ENCODE measurements at regions not wholly inside any gene's neighbourhood (a gene's known extent, or its start where the extent isn't known, plus 50 kb on each side); places are given as distances from the start of the nearest gene placed in this dataset.

DNA sequence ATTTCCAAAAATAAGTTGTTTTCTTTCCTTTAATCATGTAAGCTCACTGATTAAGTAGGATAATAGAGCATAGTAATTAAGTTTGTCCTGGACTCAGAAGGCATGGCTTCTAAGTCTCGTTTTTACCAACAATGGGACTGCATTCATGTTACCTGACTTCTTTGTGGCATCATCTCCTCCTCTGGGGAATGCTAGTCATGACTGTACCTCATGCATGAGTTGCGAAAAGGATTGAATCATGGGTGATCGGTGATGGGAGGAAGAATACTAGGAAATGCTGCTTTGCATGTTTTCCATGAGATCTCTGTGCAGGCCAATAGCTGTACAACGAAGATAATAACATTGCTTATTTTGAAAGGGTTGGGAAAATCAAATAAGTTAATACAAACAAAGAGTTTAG lies 981.6 kb downstream of the CNTNAP5 start:
- no peaks in the 10 kb centered on the region for H3K27me3 ChIP-seq (ENCODE audit: insufficient read depth)
- peaks cover 2% of the 10 kb centered on the region; the same call in 1 of the 3 replicates for H3K36me3 Mint-ChIP-seq (ENCODE audit: low read depth)
- no peak overlapping the region for H3K4me2 ChIP-seq
- H3K27ac Mint-ChIP-seq: no peak overlapping the region
- peaks cover 6% of the 10 kb centered on the region for H3K27me3 Mint-ChIP-seq (ENCODE audit: insufficient read depth, low read depth, poor library complexity)
- H3F3A ChIP-seq (replicated peaks; ENCODE audit: low read depth): no peaks in the 10 kb centered on the region
- no peak overlapping the region for H3K4me3 Mint-ChIP-seq
- no peaks in the 10 kb centered on the region; the same call in 2 of the 3 replicates for H3K4me1 Mint-ChIP-seq
- H3K9me3 Mint-ChIP-seq: no peaks in the 10 kb centered on the region
- TF ChIP-seq NANOG (IDR thresholded peaks at IDR 0.05; ENCODE audit: borderline replicate concordance): no peak
- TF ChIP-seq POLR2AphosphoS5 (IDR thresholded peaks at IDR 0.05; ENCODE audit: low read depth): no peak
- TF ChIP-seq ZNF462 (CRISPR knock-in tag; IDR thresholded peaks at IDR 0.05): no peak
- TF ChIP-seq STAT1 (IDR thresholded peaks at IDR 0.05; ENCODE audit: unreplicated experiment): no peak
- TF ChIP-seq ETS1 (IDR thresholded peaks at IDR 0.05): no peak
- TF ChIP-seq JUNB (IDR thresholded peaks at IDR 0.05; ENCODE audit: unreplicated experiment): no peak
- TF ChIP-seq, protein P1, sequence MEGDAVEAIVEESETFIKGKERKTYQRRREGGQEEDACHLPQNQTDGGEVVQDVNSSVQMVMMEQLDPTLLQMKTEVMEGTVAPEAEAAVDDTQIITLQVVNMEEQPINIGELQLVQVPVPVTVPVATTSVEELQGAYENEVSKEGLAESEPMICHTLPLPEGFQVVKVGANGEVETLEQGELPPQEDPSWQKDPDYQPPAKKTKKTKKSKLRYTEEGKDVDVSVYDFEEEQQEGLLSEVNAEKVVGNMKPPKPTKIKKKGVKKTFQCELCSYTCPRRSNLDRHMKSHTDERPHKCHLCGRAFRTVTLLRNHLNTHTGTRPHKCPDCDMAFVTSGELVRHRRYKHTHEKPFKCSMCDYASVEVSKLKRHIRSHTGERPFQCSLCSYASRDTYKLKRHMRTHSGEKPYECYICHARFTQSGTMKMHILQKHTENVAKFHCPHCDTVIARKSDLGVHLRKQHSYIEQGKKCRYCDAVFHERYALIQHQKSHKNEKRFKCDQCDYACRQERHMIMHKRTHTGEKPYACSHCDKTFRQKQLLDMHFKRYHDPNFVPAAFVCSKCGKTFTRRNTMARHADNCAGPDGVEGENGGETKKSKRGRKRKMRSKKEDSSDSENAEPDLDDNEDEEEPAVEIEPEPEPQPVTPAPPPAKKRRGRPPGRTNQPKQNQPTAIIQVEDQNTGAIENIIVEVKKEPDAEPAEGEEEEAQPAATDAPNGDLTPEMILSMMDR (conservative IDR thresholded peaks at IDR 0.05; ENCODE audit: low read depth in 2 of 2): no peak
- TF ChIP-seq EZH2phosphoT487 (IDR thresholded peaks at IDR 0.05; ENCODE audit: unreplicated experiment): no peak
- TF ChIP-seq, protein P2, sequence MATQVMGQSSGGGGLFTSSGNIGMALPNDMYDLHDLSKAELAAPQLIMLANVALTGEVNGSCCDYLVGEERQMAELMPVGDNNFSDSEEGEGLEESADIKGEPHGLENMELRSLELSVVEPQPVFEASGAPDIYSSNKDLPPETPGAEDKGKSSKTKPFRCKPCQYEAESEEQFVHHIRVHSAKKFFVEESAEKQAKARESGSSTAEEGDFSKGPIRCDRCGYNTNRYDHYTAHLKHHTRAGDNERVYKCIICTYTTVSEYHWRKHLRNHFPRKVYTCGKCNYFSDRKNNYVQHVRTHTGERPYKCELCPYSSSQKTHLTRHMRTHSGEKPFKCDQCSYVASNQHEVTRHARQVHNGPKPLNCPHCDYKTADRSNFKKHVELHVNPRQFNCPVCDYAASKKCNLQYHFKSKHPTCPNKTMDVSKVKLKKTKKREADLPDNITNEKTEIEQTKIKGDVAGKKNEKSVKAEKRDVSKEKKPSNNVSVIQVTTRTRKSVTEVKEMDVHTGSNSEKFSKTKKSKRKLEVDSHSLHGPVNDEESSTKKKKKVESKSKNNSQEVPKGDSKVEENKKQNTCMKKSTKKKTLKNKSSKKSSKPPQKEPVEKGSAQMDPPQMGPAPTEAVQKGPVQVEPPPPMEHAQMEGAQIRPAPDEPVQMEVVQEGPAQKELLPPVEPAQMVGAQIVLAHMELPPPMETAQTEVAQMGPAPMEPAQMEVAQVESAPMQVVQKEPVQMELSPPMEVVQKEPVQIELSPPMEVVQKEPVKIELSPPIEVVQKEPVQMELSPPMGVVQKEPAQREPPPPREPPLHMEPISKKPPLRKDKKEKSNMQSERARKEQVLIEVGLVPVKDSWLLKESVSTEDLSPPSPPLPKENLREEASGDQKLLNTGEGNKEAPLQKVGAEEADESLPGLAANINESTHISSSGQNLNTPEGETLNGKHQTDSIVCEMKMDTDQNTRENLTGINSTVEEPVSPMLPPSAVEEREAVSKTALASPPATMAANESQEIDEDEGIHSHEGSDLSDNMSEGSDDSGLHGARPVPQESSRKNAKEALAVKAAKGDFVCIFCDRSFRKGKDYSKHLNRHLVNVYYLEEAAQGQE (IDR thresholded peaks at IDR 0.05; ENCODE audit: unreplicated experiment): no peak
- no peak for TF ChIP-seq CREB1 (CRISPR knock-in tag; IDR thresholded peaks at IDR 0.05; ENCODE audit: low read depth)
- no peak for TF ChIP-seq ZNF114 (CRISPR knock-in tag; IDR thresholded peaks at IDR 0.05)
- no peak for TF ChIP-seq EZH2 (IDR thresholded peaks at IDR 0.05; ENCODE audit: low read depth, unreplicated experiment)
- no peak for TF ChIP-seq ZNF331 (CRISPR knock-in tag; IDR thresholded peaks at IDR 0.05; ENCODE audit: low read depth)
- no peaks in the 10 kb centered on the region for H3K4me1 ChIP-seq (ENCODE audit: insufficient read depth)
- no peak for ATAC-seq
- H3K36me3 ChIP-seq (ENCODE audit: insufficient read depth): no peaks in the 10 kb centered on the region
- H3K79me2 ChIP-seq (replicated peaks; ENCODE audit: insufficient read depth): no peaks in the 10 kb centered on the region
- peaks cover 16% of the 10 kb centered on the region for H3K9me2 ChIP-seq (ENCODE audit: insufficient read depth)
- H3K4me3 ChIP-seq: no peak overlapping the region
- DNase-seq (ENCODE audit: low spot score): no peak
- H3K27ac ChIP-seq (ENCODE audit: low read depth): no peak overlapping the region
- H4K20me1 ChIP-seq (replicated peaks; ENCODE audit: insufficient read depth): no peaks in the 10 kb centered on the region
- H2AFZ ChIP-seq: no peak overlapping the region; the same call in 1 of the 2 replicates
